ENCODE measurements at regions not wholly inside any gene's neighbourhood (a gene's known extent, or its start where the extent isn't known, plus 50 kb on each side); places are given as distances from the start of the nearest gene placed in this dataset.

DNA sequence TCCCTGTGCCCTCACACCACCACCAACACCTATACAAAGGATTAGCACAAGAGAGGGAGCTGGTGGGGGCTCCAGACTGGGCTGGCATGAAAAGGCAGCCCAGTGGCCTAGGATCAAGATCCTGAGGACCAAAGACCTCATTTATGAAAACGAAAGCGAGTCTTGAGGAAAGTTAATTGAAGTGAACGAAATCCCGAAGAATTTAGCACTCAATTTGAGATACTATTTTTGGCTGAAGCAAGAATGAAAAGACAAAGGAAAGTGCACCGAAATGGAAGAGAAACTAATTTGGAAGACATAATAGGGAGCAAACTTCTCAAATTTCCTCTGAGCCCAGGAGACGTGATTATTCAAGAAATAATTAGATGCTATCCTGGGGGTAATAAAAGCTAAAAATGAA, 68.7 kb upstream of the SLC6A11 start:
- Histone ChIP-seq H3K9ac (ENCODE audit: low read length) (no peak overlapping the region), H3K9me3 (ENCODE audit: control insufficient read depth in 1 of 2, insufficient read depth in 1 of 2, low read depth in 1 of 2, low read length in 2 of 2) (no peaks in the 10 kb centered on the region), H3K4me3 (replicated peaks in 1 of 2; ENCODE audit: low read depth in 1 of 2, low read length in 2 of 2) (no peak overlapping the region), H3K27ac (ENCODE audit: low read depth, low read length) (no peak overlapping the region), H4K20me1 (ENCODE audit: insufficient read depth) (no peaks in the 10 kb centered on the region), H3K36me3 (ENCODE audit: control insufficient read depth in 1 of 2, insufficient read depth in 2 of 2, low read length in 2 of 2) (no peaks in the 10 kb centered on the region), H2AFZ (ENCODE audit: low read depth, low read length, poor library complexity, severe bottlenecking) (no peak overlapping the region), H3K4me2 (ENCODE audit: low read length) (no peak overlapping the region), H3K9me2 (ENCODE audit: insufficient read depth) (no peaks in the 10 kb centered on the region), H3K79me2 (ENCODE audit: insufficient read depth, low read length) (no peaks in the 10 kb centered on the region), H3K4me1 (ENCODE audit: control insufficient read depth in 1 of 2, insufficient read depth in 2 of 2, low read length in 2 of 2) (no peaks in the 10 kb centered on the region), H3K27me3 (ENCODE audit: insufficient read depth, low read length) (peaks cover 58% of the 10 kb centered on the region)
- TF ChIP-seq CEBPB (IDR thresholded peaks at IDR 0.05; ENCODE audit: low read depth), result no peak
- TF ChIP-seq ZNF274 (IDR thresholded peaks at IDR 0.05; ENCODE audit: low read depth, low read length), result no peak
- TF ChIP-seq, protein P1, sequence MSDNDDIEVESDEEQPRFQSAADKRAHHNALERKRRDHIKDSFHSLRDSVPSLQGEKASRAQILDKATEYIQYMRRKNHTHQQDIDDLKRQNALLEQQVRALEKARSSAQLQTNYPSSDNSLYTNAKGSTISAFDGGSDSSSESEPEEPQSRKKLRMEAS (IDR thresholded peaks at IDR 0.05), result no peak
- TF ChIP-seq, protein P2, sequence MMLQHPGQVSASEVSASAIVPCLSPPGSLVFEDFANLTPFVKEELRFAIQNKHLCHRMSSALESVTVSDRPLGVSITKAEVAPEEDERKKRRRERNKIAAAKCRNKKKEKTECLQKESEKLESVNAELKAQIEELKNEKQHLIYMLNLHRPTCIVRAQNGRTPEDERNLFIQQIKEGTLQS (IDR thresholded peaks at IDR 0.05), result no peak
- no peak for TF ChIP-seq FOSL1 (IDR thresholded peaks at IDR 0.05; ENCODE audit: low read depth)
- TF ChIP-seq EGR1 (IDR thresholded peaks at IDR 0.05; ENCODE audit: low read depth), result no peak
- CTCF ChIA-PET, result interaction anchor here (1.0 kb wide), 2 partner anchors 9 to 26 kb away, joined by 3 to 6 read pairs; no protein-coding TSS in a partner anchor
- DNase-seq (ENCODE audit: low read depth, low spot score) (no peak), ATAC-seq (no peak)
- no TSS peak for BruUV-seq (replicated peaks)
- RAD21 ChIA-PET (ENCODE audit: low non-redundant PET in 1 of 2, low total read pairs in 2 of 2, uncharacterized antibody in 2 of 2, unreplicated experiment in 2 of 2), result no interaction called here
- intact Hi-C loops (cut with micrococcal nuclease), result no loop called here
- POLR2A ChIA-PET, result no interaction called here

DNA sequence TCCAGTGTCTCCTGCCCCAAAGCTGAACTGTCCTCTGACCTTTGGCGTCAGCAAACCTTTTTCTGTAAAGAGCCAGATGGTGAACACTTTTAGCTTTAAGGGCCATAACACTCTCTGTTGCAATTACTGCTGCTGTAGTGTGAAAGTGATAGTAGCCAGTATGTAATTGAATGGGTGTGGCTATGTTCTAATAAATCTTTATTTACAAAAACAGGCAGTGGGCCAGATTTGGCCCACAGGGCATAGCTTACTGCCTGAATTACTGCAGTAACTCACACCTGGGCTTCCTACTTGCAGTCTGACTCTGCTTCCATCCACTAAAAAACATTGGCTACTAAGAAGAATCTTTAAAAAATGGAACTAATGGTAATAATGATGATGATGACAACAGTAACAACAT, 68.0 kb upstream of the SLC6A11 start:
- no peak overlapping the region for H3K4me3 ChIP-seq (replicated peaks in 1 of 2; ENCODE audit: low read depth in 1 of 2, low read length in 2 of 2)
- no peaks in the 10 kb centered on the region for H3K79me2 ChIP-seq (ENCODE audit: insufficient read depth, low read length)
- H3K4me1 ChIP-seq (ENCODE audit: control insufficient read depth in 1 of 2, insufficient read depth in 2 of 2, low read length in 2 of 2), result no peaks in the 10 kb centered on the region
- H2AFZ ChIP-seq (ENCODE audit: low read depth, low read length, poor library complexity, severe bottlenecking), result no peak overlapping the region
- DNase-seq (ENCODE audit: low read depth, low spot score) (no peak), ATAC-seq (no peak)
- H4K20me1 ChIP-seq (ENCODE audit: insufficient read depth), result no peaks in the 10 kb centered on the region
- RAD21 ChIA-PET (ENCODE audit: low non-redundant PET in 1 of 2, low total read pairs in 2 of 2, uncharacterized antibody in 2 of 2, unreplicated experiment in 2 of 2), result no interaction called here
- POLR2A ChIA-PET, result no interaction called here
- intact Hi-C loops (cut with micrococcal nuclease), result no loop called here
- BruUV-seq (replicated peaks), result no TSS peak
- H3K9ac ChIP-seq (ENCODE audit: low read length), result no peak overlapping the region
- CTCF ChIA-PET, result interaction anchor here (1.0 kb wide), 2 partner anchors 10 to 25 kb away, joined by 3 to 6 read pairs; no protein-coding TSS in a partner anchor
- H3K9me2 ChIP-seq (ENCODE audit: insufficient read depth), result no peaks in the 10 kb centered on the region
- no peak overlapping the region for H3K4me2 ChIP-seq (ENCODE audit: low read length)
- no peaks in the 10 kb centered on the region for H3K36me3 ChIP-seq (ENCODE audit: control insufficient read depth in 1 of 2, insufficient read depth in 2 of 2, low read length in 2 of 2)
- TF ChIP-seq, protein P3, sequence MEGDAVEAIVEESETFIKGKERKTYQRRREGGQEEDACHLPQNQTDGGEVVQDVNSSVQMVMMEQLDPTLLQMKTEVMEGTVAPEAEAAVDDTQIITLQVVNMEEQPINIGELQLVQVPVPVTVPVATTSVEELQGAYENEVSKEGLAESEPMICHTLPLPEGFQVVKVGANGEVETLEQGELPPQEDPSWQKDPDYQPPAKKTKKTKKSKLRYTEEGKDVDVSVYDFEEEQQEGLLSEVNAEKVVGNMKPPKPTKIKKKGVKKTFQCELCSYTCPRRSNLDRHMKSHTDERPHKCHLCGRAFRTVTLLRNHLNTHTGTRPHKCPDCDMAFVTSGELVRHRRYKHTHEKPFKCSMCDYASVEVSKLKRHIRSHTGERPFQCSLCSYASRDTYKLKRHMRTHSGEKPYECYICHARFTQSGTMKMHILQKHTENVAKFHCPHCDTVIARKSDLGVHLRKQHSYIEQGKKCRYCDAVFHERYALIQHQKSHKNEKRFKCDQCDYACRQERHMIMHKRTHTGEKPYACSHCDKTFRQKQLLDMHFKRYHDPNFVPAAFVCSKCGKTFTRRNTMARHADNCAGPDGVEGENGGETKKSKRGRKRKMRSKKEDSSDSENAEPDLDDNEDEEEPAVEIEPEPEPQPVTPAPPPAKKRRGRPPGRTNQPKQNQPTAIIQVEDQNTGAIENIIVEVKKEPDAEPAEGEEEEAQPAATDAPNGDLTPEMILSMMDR (IDR thresholded peaks at IDR 0.05 in 2 of 3, conservative IDR thresholded peaks at IDR 0.05 in 1 of 3; ENCODE audit: borderline replicate concordance in 1 of 3, insufficient read depth in 1 of 3, low read depth in 2 of 3, low read length in 2 of 3), result no peak
- TF ChIP-seq POLR2AphosphoS5 (IDR thresholded peaks at IDR 0.05; ENCODE audit: low read depth, low read length) (no peak), ELF1 (IDR thresholded peaks at IDR 0.05; ENCODE audit: borderline replicate concordance, low read depth) (no peak), SRF (IDR thresholded peaks at IDR 0.05; ENCODE audit: low read depth) (no peak), EZH2phosphoT487 (IDR thresholded peaks at IDR 0.05; ENCODE audit: borderline replicate concordance) (no peak), FOSL1 (IDR thresholded peaks at IDR 0.05; ENCODE audit: low read depth) (no peak), ZFX (IDR thresholded peaks at IDR 0.05) (no peak), CBX3 (IDR thresholded peaks at IDR 0.05; ENCODE audit: low read depth) (no peak), POLR2A (IDR thresholded peaks at IDR 0.05; ENCODE audit: borderline replicate concordance, extremely low read depth, insufficient read depth, insufficient read length) (no peak), SIN3A (IDR thresholded peaks at IDR 0.05; ENCODE audit: low read depth) (no peak)
- TF ChIP-seq, protein P1 (IDR thresholded peaks at IDR 0.05), result no peak
- TF ChIP-seq, protein P4, sequence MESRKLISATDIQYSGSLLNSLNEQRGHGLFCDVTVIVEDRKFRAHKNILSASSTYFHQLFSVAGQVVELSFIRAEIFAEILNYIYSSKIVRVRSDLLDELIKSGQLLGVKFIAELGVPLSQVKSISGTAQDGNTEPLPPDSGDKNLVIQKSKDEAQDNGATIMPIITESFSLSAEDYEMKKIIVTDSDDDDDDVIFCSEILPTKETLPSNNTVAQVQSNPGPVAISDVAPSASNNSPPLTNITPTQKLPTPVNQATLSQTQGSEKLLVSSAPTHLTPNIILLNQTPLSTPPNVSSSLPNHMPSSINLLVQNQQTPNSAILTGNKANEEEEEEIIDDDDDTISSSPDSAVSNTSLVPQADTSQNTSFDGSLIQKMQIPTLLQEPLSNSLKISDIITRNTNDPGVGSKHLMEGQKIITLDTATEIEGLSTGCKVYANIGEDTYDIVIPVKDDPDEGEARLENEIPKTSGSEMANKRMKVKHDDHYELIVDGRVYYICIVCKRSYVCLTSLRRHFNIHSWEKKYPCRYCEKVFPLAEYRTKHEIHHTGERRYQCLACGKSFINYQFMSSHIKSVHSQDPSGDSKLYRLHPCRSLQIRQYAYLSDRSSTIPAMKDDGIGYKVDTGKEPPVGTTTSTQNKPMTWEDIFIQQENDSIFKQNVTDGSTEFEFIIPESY (IDR thresholded peaks at IDR 0.05; ENCODE audit: extremely low read depth, insufficient replicate concordance, low read length), result no peak
- H3K9me3 ChIP-seq (ENCODE audit: control insufficient read depth in 1 of 2, insufficient read depth in 1 of 2, low read depth in 1 of 2, low read length in 2 of 2), result no peaks in the 10 kb centered on the region
- no peak overlapping the region for H3K27ac ChIP-seq (ENCODE audit: low read depth, low read length)
- H3K27me3 ChIP-seq (ENCODE audit: insufficient read depth, low read length), result peaks cover 64% of the 10 kb centered on the region

Measured in HCT116 (cell line).